Stimulated activated naive CD4-positive, alpha-beta T cell treated with Interleukin-2 at 50 U/mL for 16 hours (primary cell): ENCODE measurements at regions not wholly inside any gene's neighbourhood (a gene's known extent, or its start where the extent isn't known, plus 50 kb on each side); places are given as distances from the start of the nearest gene placed in this dataset.
"Not testable (repeated sequence)": the region's sequence is repeated elsewhere in the genome, so short reads cannot be mapped to it uniquely, and the experiment has no call there.

ENCODE experiments used
- DNase-seq: peaks from one replicate; lab custom pipeline; 2025; lab: John Stamatoyannopoulos, UW

GRCh38 chr4:178173771-178174170 lies 731.5 kb upstream of the AGA start:
- no peak for DNase-seq

- DNase-seq, result no peak
These were observed 732.5 kb upstream of the AGA start for GRCh38 chr4:178174756-178175155.

GRCh38 chr4:178185517-178185916 lies 743.3 kb upstream of the AGA start:
- no peak for DNase-seq

- no peak for DNase-seq
These were observed 750.4 kb upstream of the AGA start for GRCh38 chr4:178192611-178193010.

- no peak for DNase-seq
These were observed 754.6 kb upstream of the AGA start for GRCh38 chr4:178196751-178197374.

- DNase-seq, result no peak
These were observed 756.5 kb upstream of the AGA start for GRCh38 chr4:178198691-178199090.

GRCh38 chr4:178202422-178202821 lies 760.2 kb upstream of the AGA start:
- no peak for DNase-seq

- no peak for DNase-seq
These were observed 763.6 kb upstream of the AGA start for GRCh38 chr4:178205826-178206225.

GRCh38 chr4:178215309-178215708 lies 773.1 kb upstream of the AGA start:
- no peak for DNase-seq

GRCh38 chr4:178215763-178216162 lies 773.5 kb upstream of the AGA start:
- no peak for DNase-seq

- DNase-seq, result not testable (repeated sequence)
These were observed 784.2 kb upstream of the AGA start for GRCh38 chr4:178226421-178226820.

- DNase-seq, result no peak
These were observed 791.7 kb upstream of the AGA start for GRCh38 chr4:178233906-178234305.

GRCh38 chr4:178240891-178241290 lies 798.7 kb upstream of the AGA start:
- no peak for DNase-seq

- no peak for DNase-seq
These were observed 799.4 kb upstream of the AGA start for GRCh38 chr4:178241601-178242118.

GRCh38 chr4:178242655-178243054 lies 800.4 kb upstream of the AGA start:
- no peak for DNase-seq

- no peak for DNase-seq
These were observed 802.5 kb upstream of the AGA start for GRCh38 chr4:178244785-178245184.

- DNase-seq, result no peak
These were observed 812.9 kb upstream of the AGA start for GRCh38 chr4:178255172-178255571.

- no peak for DNase-seq
These were observed 816.4 kb upstream of the AGA start for GRCh38 chr4:178258603-178259002.

- no peak for DNase-seq
These were observed 817.3 kb upstream of the AGA start for GRCh38 chr4:178259566-178259965.

GRCh38 chr4:178264001-178264400 lies 821.8 kb upstream of the AGA start:
- no peak for DNase-seq

GRCh38 chr4:178271386-178271785 lies 829.1 kb upstream of the AGA start:
- DNase-seq, result no peak

GRCh38 chr4:178273168-178273567 lies 830.9 kb upstream of the AGA start:
- DNase-seq, result no peak

- DNase-seq, result no peak
These were observed 833.6 kb upstream of the AGA start for GRCh38 chr4:178275671-178276360.

- no peak for DNase-seq
These were observed 838.1 kb upstream of the AGA start for GRCh38 chr4:178280362-178280761.
